K562 (cell line): ENCODE measurements at regions not wholly inside any gene's neighbourhood (a gene's known extent, or its start where the extent isn't known, plus 50 kb on each side); places are given as distances from the start of the nearest gene placed in this dataset.
A peak's percentile ranks its signal among the peaks of the same experiment; 100 is the strongest.

Source experiments
- CCNT2 ChIP-seq: IDR thresholded peaks from 2 replicates; pipeline ENCODE4 v1.6.1; 2011; ENCODE audit warnings: borderline replicate concordance, low read depth, mild to moderate bottlenecking, moderate library complexity, mixed read lengths, low read length; ENCODE audit not compliant: insufficient read length; ENCODE audit errors: extremely low read depth
- CLOCK ChIP-seq: fragments of 250-450 bp; sonication (Bioruptor Pico); IDR thresholded peaks from 2 replicates; pipeline ENCODE4 v1.4.0; 2020; ENCODE audit warnings: mild to moderate bottlenecking, moderate library complexity, borderline replicate concordance
- DMBX1 ChIP-seq: fragments of 250-450 bp; sonication (Bioruptor Pico); IDR thresholded peaks from 2 replicates; pipeline ENCODE4 v1.8.0; 2022; ENCODE audit warnings: inconsistent platforms, mild to moderate bottlenecking, moderate library complexity, borderline replicate concordance
- E2F4 ChIP-seq: sonication (generic); formaldehyde crosslinking; IDR thresholded peaks from 2 replicates; pipeline ENCODE4 v1.8.0; 2022; ENCODE audit warnings: mild to moderate bottlenecking, low read depth, missing genetic modification reagents
- ELF1 ChIP-seq: fragments of 200-800 bp; sonication (Bioruptor generic); IDR thresholded peaks from 2 replicates; pipeline ENCODE4 v1.6.1; 2016; ENCODE audit warnings: missing genetic modification characterization, missing compliant biosample characterization
- GTF3C2 ChIP-seq: IDR thresholded peaks from 3 replicates; pipeline ENCODE4 v1.6.1; 2011; ENCODE audit warnings: borderline replicate concordance, mild to moderate bottlenecking, moderate library complexity; ENCODE audit not compliant: insufficient read length; ENCODE audit errors: extremely low read depth
- HMGXB4 ChIP-seq: sonication (generic); formaldehyde crosslinking; IDR thresholded peaks from 2 replicates; pipeline ENCODE4 v1.8.1; 2023; ENCODE audit warnings: mild to moderate bottlenecking, missing genetic modification reagents
- MITF ChIP-seq: IDR thresholded peaks from 2 replicates; pipeline ENCODE4 v1.6.1; 2014; ENCODE audit warnings: antibody characterized with exemption
- POLR3A ChIP-seq: IDR thresholded peaks from 2 replicates; pipeline ENCODE4 v1.6.1; 2011; ENCODE audit warnings: borderline replicate concordance, mild to moderate bottlenecking, moderate library complexity; ENCODE audit not compliant: insufficient read length, insufficient read depth; ENCODE audit errors: extremely low read depth
- SUPT5H ChIP-seq: fragments of 450-650 bp; IDR thresholded peaks from 2 replicates; pipeline ENCODE4 v1.6.1; 2016
- TARDBP ChIP-seq: fragments of 450-650 bp; IDR thresholded peaks from 2 replicates; pipeline ENCODE4 v1.6.1; 2016
- ZNF217 ChIP-seq: sonication (generic); formaldehyde crosslinking; IDR thresholded peaks from 2 replicates; pipeline ENCODE4 v1.8.0; 2022; ENCODE audit warnings: mild to moderate bottlenecking, missing genetic modification reagents
- ZNF398 ChIP-seq: fragments of 250-450 bp; sonication (Bioruptor Pico); IDR thresholded peaks from 2 replicates; pipeline ENCODE4 v1.8.0; 2021; ENCODE audit warnings: moderate library complexity, mild to moderate bottlenecking, inconsistent platforms

GRCh38 chr6:14889611-14890593 lies 356.0 kb upstream of the JARID2 start (continued):
- TF ChIP-seq CLOCK (CRISPR knock-in tag) (no peak), SUPT5H (no peak), ELF1 (tag) (no peak), MITF (peak; percentile 90), DMBX1 (no peak), TARDBP (no peak), CCNT2 (peak; percentile 37), GTF3C2 (no peak), ZNF217 (no peak), HMGXB4 (CRISPR knock-in tag) (no peak), E2F4 (CRISPR knock-in tag) (no peak), POLR3A (no peak), ZNF398 (no peak)
